ENCODE measurements at regions not wholly inside any gene's neighbourhood (a gene's known extent, or its start where the extent isn't known, plus 50 kb on each side); places are given as distances from the start of the nearest gene placed in this dataset.
"Not testable (repeated sequence)": the region's sequence is repeated elsewhere in the genome, so short reads cannot be mapped to it uniquely, and the experiment has no call there.

DNA sequence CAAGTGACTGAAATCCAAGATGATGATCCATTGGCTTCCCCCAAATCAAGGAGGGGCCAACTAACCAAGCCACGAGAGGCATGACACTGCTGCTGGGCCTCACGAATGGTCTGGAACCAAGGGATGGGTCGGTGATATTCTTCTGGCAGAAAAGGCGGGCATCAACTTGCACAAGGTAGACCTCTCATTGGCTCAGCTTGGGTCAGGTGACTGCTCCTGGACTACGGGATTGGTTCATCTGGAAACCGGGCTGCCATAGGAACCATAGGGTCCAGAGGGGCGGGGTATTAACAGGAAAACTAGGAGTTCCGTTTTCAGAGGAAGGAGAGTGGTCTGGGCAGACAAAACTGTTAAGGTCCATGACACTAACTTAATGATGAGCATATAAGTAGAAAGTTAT lies 100.9 kb downstream of the TFAP2C start:
- DNase-seq: no peak

DNA sequence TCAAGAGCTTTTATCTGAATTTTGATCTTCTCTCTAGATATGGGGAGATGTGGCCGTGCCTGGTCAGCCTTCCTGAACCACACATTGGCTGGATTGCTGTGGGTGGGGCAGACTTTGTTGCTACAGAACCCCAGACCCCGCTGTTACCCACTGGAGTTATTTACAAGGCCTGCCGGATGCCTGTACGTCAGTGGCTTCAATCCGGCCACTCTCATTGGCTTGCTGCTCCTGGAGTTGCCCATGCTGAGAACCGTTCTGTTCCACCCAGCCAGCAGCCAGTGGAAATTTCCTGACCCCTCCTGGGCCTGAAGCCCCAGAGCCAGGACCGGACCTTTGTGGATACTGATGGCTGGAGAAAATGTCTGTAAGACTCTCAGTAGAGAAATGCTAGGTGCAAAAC lies 101.9 kb downstream of the TFAP2C start:
- DNase-seq: no peak

GRCh38 chr20:56731476-56731875 lies 102.4 kb downstream of the TFAP2C start:
- DNase-seq: no peak

DNA sequence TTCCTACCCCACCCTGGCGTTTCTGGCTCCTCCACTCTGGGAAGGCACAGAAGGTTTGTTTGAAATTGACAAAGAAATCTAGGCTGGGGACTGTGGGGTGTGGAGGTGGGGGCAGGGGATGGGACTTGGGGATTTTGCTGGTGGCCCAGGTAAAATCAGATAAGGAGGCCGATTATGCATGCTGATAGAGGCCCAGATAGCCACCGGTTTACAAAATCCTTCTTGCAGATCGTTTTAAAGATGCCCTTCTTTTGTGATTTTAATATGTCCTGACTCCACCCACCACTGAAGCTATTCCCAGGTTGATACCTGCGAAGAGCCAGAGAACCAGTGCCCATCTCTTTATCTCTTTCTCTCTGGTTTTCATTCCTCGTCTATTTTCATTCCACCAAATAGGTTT lies 104.9 kb downstream of the TFAP2C start:
- DNase-seq: no peak

DNA sequence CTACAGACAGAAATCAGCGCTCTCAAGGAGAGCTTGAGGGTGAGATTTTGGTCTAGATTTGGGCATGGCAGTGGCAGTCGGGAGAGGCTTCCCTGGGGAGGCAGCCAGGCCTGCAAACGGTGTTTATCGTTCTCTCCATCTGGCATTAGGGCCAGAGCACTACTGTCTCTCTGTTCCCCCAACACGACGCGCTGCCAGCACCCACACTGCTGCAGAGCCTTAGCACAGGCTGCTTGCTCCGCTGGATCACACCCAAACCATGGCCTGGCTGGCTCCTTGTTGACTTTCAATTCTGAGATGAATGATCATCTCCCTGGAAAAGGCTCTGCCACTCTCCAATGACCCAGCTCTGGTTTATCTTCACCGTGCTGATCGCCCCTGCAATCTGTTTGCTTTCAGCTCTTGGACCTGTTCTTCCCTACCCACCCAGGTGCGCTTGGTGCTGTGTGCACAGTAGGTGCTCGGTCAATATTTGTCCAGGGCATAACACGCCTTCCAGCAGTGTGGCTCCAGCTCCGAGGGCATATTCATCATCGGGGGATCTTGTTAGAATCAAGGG lies 106.1 kb downstream of the TFAP2C start:
- DNase-seq: no peak

- DNase-seq: no peak
These were observed 107.3 kb downstream of the TFAP2C start for GRCh38 chr20:56736285-56736857.

DNA sequence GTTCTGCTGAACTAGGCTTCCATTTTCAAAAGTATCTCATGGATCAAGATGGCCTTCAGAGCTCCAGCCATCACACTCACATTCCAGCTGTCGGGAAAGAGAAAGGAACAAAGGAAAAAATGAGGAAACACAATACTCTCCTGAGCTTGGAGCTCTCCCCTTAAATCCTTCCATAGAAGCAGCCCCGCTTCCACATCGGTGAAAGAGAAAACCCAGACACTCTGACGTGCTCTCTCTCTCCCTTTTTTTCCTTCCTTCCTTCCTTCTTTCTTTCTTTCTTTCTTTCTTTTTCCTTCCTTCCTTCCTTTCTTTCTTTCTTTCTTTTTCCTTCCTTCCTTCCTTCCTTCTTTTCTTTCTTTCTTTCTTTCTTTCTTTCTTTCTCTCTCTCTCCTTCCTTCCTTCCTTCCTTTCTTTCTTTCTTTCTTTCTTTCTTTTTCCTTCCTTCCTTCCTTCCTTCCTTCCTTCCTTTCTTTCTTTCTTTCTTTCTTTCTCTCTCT lies 115.3 kb downstream of the TFAP2C start:
- DNase-seq: not testable (repeated sequence)

DNA sequence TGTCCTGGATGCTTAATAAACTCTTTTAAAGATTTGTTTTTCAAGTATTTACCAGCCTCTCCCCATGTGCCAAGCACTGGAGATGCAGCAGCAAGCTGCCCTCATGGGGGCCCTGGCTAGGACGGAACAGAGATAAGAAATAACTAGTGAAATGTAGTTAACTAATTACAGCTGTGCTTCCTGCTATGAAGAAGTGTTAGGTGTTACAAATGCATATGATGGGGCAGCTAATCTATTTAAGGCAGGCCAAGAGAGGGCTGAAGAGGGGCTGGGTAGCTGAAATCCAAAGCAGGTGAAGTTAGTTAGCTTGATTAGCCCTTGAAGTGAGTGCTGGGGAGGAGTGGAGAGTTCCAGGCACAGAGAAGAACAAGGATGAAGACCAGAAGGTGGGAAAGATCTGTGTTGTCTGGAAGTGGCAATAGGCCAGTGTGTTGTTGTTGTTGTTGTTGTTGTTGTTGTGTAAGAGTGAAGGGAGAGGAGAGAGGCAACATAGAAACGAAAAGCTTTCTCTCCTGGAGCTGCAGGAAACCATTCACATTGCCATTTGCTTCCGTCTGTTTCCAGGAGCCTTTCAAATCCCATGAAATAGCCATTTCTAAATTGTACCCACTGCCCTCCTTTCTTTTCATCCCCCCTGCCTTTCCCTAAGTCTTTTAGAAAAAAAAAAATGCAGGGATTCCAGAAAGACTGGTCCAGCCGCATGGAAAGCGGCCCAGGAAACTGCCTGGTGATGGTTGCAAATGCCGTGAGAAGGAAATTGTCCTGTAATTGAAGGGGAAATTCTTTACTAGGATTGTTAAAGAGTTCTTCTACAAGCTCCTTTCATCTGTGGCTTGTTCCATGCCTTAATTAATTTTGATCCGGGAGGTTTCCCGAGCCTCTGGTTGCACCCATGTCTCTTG lies 119.6 kb downstream of the TFAP2C start:
- DNase-seq: no peak

GRCh38 chr20:56750430-56750829 lies 121.3 kb downstream of the TFAP2C start:
- DNase-seq: no peak

DNA sequence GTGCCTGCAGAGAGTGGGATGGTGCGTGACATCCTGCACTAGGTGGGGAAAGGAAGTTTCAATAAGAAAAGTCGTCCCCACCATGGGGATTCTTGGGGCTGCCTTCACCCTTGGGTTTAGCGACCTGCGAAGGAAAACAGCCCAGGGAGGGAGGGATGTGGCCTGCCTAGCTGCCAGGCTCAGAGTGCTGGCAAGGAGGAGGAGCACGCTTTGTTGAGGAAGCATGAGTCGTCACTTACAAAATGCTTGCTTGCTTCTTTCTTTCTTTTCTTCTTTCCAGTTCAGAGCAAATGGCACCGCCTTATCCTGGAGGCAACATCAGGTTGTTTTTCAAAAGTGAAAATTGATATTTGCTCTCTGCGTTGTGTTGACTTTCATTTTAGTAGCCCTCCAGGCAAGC lies 123.2 kb downstream of the TFAP2C start:
- no peak for DNase-seq

GRCh38 chr20:56755201-56755600 lies 126.1 kb downstream of the TFAP2C start:
- no peak for DNase-seq

GRCh38 chr20:56756658-56757057 lies 127.6 kb downstream of the TFAP2C start:
- not testable (repeated sequence) for DNase-seq

DNA sequence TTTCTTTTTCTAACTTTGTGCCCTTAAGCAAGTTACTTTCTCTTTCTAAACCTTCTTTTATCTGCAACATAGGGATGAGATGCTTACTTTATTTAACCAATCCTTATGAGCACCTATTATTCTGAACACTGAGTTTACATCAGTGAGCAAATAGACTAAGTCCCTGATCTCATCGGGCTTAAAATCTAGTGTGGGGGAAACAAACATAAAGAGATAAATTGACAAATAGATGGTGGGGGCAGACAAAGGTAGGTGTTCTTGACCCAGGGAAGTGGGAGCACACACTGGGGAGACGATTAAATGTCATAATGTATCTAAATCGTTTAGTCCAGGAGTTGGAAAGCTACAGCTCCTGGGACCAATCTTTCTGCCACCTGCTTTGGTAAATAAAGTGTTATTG lies 129.6 kb downstream of the TFAP2C start:
- no peak for DNase-seq

DNA sequence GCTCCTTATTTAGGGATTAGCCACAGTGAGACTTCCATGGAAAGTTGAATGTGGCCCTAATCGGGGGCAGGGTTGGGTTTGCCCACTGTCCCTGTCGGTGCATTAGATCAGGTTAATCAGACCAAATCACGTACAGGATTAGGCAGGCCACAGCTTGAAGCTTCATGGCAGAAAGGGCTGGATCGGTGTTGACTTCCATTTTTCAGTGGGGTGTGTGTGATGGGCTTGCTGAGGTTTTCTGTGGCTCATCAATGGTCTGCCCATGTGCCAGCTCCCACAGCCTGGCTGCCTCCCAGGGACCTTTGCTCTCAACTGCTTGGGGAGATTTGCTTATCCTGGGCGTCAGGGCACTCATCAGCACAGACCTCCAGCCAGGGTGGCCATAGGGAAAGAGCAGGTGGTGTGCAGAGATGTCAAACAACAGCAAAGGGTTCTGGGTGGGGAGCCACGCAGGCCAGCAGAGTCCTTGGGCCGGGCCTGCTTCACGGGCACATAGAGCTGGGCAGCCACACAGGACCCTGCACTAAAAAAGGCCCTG lies 130.7 kb downstream of the TFAP2C start:
- no peak for DNase-seq

DNA sequence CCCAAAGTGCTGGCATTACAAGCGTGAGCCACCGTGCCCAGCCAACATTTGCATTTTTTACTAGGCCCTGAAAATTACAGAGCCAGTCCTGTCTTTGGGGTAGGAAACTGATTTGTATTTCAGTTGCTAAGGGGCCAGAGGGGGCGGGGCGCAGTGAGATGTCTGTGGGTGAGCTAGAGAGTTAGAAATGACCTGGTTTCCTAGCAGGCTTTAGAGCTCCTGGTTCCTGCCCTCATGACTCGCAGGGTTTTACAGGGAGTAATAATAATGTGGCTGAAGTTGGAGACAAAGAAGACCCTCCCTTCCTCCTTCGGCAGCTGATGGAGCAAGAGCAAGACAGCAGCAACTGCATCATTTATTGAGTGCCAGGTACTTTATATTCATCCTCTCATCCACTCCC lies 131.5 kb downstream of the TFAP2C start:
- no peak for DNase-seq

GRCh38 chr20:56761393-56761792 lies 132.3 kb downstream of the TFAP2C start:
- DNase-seq: no peak

DNA sequence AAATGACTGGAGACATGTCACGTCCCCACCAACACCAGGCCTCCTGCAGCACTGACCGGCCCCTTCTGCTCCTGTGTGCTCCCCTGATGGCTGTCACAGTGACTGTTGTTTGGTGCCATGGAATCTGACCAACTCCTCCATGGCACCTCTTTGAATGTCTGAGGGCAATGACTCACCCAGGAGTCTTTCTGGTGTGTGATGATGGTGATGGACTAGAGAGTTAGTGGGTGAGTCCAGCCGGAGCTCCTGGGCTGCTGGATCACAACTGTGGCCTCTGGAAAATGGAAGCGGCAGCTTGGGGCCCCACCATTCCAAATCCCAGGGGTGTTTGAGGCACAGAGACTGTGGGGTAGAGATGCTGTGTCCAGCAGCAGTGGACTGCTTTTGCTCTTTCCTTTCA lies 133.3 kb downstream of the TFAP2C start:
- no peak for DNase-seq

DNA sequence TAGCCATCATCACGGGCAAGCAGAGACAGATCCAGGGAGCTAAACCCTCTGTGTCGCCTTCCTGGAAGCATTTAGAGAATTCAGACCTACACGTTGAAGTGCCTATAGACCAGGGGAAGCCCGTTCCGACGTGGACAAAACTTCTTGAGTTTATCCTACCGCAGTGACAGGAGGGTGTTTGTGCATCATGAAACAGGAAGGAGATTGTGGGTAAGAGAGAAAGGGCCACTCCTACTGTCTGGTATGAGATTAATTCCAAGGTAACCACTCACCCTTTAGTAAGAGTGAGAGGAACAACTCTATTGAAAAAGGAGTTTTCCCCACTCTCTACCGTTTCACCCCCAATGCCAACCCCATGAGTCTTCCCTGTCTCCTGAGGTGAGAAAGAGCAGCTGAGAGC lies 133.7 kb downstream of the TFAP2C start:
- DNase-seq: no peak

DNA sequence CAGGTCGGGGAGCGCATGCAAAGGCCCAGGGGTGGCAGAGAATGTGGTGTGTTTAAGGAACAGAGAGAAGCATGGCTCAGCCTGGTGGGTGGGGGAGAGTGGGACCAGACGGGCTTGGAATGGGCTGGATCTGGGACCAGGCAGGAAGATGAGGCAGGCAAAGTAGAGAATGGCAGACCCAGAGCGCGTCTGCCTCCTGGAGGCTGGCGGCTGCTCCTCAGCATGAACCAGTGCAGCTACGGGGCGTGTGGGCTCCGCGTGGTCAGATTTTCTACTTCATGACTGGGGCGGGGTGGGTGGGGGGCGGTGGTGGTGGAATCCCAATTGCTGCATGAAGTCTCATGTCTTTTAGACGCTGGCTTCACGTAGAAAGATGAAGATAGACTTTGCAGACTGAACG lies 135.6 kb downstream of the TFAP2C start:
- DNase-seq: no peak

GRCh38 chr20:56765172-56766073 lies 136.3 kb downstream of the TFAP2C start:
- DNase-seq: no peak

DNA sequence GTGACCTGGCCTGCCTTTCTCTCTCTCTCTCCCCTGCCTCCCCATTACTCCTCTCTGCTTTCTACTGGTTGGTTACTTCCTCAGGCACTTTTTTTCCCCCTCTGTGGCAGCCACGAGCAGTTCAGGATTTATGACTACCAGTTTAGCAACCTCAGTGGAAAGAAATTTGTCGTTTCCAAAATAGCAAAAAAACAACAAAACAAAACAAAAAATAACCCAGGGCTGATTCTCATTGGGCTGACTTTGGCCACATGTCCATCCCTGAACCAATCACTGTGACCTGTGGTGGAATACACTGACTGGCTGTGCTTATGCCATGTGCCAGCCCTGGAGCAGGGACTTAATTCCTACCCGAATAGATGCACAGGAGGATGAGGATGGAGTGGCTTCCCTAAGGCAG lies 137.4 kb downstream of the TFAP2C start:
- no peak for DNase-seq

DNA sequence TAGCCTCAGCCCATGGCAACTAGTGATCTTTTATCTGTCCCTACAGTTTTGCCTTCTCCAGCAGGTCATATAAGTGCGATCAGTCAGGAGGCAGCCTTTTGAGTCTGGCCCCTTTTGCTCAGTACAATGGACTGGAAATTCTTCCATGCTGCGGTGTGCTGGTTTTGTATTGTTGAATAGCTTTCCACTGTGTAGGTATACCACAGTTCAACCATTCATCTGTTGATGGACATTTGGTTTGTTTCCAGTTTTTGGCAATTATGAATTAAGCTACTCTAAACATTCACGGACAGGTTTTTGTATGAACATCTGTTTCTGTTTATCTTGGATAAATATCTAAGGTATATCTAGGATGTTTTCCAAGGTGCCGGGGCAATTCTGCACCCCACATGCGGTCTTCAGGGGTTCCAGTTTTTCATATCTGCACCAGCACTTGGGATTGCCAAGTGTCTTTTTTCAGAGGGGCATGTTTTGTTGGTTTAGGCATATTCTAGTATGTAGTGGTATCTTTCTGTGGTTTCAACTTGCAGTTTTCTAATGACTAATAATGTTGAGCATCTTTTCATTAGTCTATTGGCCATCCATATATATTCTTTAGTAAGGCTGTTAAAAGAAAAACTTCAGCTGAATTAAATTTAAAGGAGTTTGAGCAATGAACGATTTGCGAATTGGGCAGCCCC lies 141.0 kb downstream of the TFAP2C start:
- DNase-seq: no peak
